ENCODE measurements at regions not wholly inside any gene's neighbourhood (a gene's known extent, or its start where the extent isn't known, plus 50 kb on each side); places are given as distances from the start of the nearest gene placed in this dataset.

DNA sequence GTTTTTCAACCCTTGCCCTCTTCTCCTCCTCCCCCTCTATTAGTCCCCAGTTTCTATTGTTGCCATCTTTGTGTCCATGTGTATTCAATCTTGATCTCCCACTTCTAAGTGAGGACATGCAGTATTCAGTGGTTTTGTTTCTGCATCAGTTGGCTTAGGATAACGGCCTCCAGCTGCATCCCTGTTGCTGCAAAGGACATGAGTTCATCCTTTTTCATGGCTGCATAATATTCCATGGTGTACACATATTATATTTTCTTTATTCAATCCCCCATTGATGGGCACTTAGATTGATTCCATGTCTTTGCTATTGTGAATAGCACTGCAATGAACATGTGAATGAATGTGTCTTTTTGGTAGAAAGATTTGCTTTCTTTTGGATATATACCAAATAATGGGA is 190.4 kb upstream of the LYZL1 start:
- DNase-seq, result no peak

DNA sequence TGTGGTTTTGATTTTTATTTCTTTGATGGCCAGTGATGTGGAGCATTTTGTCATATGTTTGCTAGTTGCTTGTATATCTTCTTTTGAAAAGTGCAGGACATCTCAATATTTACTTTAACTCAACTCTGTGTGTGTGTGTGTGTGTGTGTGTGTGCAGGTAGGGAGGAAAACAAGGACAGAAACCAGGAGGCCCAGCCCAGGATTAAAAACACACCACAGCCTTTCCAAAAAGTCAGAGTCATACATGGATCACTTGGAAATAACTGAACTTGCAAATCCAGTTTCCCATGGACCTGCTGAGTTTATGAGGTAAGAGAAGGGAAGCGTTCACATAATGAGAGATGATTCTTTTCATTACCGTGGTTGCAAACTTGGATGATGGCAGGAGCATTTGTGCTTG is 189.9 kb upstream of the LYZL1 start:
- no peak for DNase-seq

DNA sequence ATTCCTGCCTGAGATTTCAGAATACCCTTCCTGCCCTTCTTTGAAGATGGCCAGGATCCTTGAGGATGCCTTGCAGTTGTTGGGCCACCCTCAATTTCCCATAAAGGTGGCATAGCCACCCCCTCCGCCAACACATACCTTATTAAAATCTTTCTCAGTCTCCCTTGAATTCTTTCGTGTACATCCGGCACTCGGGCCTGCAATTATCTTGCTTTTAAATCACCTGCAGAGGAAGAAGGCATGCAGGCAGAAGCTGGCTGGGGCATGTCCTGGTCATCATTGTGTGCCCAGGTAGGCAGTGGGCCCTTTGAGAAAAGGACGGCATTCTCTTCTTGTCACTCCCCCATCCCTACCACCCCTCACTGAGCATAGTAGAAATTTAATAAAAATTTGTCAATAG is 189.5 kb upstream of the LYZL1 start:
- no peak for DNase-seq

DNA sequence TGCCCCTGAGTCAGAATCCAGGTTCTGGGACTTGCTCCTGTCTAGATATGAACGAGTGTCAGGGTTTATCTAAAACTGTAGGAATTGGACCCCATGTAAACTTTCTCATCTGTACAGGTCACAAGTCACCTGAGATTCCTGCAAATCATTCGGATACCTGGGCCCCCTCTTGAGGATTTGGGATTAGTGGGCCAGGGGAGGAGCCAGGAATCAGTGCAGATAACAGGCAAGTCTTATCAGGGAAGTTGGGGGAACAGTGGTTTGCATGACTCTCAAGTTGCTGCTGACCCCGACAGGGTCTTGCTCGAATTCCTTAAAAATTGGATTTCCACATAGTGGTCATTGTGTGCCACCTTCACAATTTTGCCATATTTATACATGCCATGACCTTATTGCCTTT is 188.4 kb upstream of the LYZL1 start:
- no peak for DNase-seq

DNA sequence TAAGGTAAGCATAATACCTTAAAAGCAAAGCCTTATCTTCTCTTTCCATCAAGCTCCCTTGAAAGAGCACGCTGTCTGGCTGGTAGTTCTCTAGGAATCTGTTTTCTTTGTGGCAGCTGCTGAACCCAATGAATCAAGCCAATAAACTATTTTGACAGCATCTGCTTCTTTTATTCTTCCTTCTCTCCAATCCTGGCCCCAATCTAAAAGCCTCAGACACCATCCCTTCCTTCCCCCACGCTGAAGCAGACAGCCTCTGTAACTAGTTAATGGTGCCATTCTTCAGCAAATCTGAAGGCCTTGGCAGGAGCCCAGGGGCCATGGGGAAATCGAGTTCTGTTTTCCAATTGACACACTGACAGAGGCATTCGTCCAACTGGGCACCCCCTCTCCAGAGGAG is 186.6 kb upstream of the LYZL1 start:
- no peak for DNase-seq

DNA sequence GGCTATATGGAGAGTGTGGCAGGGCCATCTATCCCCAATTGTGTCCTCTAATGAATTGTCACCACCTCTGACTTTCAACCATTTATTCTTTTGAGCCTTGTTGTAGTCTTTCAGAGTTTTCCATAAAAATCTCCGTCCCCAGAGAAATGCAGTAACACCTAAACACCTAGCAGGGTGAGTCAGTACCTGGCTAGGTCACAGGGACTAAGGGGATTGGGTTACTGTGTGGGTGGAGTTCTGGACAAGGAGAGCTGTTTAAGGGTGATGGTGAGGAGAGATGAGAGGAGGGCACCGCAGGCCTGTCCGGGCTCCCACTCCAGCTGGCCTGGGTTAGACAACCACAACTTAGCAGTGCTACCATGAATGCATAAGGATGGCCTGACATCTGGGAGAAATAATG is 186.2 kb upstream of the LYZL1 start:
- DNase-seq, result no peak

DNA sequence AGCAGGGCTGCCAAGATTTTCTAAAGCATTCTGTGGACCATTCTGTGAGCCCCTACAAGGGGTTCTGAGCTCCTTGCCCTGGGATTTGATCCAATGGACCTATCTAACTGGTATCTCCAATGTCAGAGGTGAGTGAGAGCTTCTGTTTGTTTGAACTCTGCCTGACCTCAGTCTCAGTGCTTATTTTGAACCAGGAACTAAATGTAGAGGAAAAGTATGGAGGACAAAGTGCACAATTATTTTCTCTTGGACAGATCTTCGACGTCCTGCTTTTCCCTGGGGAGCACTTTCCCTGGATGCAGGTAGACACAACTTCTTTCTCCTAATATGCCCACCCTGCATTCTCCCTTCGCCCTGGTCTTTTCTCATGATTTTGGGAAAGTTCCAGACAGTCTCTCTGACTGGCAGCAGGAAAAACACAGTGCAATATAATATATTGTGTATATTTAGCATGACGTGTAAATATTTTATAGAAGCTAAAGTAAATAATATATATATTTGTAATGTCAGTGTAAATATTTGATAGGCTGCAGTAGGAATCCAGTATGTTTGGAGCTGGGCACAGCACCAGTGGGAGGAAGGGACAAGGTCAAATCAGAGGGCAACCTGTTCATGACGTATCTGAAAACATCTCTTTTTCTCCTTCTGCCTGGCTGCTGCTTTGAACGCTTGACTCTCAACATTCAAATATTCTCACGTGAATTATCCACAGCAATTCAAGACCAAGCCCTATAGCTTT is 184.0 kb upstream of the LYZL1 start:
- no peak for DNase-seq

DNA sequence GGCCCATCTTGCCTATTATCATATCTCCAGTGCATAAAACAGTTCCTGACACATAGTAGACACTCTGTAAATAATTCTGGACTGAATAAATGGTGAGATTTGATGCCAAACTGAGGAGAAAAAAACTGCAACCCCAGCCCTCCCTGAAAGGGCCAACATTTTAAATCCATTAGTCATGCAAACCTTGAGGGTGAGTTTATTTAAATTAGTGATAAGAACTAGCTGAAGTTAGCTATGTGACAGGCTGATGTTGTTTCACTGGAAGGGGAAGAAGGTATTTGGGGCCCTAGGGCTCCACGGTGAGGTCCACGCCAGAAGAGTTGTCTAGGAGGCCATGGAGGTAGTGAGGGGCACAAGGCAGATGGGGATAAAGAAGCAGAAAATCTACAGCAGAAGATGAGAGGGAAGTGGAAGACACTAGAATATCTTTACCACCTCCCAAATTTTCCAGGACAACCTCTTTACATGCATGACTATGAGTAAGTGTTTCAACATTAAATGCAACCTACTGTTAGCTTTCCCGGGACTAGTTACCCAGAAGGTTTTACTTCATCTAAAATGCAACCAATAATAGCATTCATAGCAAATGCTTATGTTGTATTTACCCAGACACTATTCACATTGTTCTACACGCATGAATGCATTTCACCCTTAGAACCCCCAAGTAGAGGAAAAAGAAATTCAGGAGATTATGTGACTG is 183.2 kb upstream of the LYZL1 start:
- DNase-seq, result no peak

DNA sequence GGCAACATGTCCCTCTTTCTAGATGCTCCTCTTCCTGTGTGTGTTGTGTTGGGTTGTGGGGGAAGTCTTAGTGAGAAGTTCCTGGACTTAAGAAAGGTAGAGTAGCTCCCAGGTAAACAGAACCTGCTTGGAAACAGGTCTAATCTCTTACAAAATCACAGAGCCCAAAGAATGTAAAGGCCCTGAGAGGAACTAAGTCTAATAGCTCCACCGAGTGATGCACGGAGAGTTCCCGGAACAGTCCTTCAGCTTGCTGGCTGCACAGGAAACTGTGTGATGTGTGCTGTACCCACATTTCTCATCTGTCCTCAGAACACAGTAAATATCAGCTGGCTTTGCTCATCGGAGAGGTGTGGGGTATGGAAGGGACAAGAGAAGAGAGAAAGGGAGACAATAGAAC is 182.6 kb upstream of the LYZL1 start:
- DNase-seq, result no peak

DNA sequence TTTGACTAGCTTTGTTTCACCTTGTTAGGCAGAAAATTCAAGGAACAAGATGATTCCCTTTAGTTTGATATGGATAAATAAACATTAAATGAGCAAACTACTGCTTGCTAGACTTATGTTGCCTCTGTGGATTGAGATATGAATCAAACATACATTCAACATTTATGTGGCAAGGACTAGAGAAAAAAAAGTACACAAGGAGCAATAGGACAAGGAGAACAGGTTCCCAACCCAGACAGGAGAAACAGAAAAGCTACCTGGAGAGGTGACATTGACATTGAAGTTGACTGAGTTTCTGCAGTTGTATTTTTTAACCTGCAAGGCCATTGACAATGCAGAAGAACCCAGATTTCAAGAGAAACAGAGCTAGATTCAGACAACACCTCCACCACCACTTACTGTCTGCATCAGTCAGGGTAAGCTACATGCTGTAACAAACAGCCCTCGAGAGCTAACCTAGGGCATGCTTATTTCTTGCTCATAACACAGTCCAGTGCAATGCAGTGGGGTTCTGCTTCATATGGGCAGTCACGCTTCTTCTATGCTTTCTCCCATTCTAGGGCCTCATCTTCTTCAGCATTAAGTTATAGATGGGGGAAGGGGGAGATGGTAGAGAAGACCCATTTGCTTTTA is 180.9 kb upstream of the LYZL1 start:
- no peak for DNase-seq

DNA sequence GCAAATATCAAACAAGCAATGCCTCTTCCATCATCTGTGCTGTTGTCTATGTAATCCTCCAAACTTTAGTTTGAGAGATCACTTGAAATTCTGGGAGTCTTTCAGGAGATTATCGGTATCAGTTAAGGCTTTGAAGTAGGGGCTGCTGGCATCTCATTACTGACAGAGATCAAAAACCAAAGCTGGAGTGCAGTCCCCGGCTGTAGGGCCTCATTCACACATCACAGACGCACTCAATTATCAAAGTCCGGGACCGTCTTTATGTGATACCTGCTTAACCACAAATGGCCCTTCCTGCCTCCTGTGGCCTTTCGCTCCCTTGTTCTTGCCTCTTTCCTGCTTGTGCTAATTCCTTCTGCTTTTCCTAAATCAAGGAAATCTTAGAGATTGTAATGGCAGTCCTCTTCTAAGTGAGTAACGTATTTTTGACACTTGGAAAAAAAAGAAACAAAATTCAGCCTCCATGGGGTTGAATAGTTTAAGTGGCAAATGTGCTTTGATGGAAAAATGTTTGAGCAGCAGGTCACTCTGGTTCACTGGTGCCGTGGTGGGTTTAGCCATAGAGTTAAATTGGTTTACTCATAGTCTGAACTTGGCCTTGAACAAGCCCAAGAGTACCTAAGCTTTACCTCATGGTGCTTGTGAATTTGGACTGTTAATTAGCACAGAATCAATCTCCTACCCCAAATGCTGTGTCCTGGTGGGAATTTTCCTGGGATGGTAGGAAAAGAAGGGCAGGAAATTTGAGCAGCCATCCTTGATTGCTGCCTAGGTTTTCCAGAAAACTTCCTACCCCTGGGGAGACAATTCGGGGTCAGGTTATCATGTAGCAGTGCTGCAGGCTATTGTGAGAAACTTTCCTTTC is 178.9 kb upstream of the LYZL1 start:
- no peak for DNase-seq

DNA sequence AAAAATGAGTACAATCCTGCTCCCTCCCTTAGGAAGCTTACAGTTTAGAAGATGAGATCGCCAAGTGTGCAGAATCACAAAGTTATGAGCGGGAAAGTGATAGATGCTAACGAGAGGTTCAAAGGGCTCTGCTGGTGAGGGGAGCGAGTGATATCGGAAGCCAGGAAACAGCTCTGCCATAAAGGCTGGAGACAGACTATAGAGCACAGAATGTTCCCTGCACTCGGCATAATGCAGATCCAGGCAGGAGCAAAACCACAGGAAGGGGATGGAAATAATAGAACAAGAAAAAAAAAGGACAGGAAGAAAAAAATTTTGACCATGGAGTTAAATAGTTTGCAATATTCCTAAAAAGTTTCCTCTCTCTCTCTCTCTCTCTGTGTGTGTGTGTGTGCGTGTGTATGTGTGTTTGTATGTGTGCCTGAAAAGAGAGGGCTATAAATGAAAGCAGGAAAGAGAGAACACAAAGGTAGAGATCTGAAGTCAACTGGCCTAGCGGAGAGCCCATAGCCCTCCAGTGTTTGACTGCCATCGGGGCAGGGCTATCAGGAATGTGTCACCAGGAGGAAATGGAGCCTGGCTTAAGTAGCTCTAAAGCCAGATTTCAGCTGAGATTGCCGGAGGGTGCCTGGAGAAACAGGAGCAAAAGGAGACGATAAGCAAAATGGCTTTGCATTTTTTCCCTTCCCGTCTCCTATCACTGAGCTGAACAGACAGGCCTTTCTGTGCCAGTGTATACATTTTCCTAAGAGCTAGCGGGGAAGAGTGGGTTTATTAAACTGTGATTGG is 175.8 kb upstream of the LYZL1 start:
- no peak for DNase-seq

DNA sequence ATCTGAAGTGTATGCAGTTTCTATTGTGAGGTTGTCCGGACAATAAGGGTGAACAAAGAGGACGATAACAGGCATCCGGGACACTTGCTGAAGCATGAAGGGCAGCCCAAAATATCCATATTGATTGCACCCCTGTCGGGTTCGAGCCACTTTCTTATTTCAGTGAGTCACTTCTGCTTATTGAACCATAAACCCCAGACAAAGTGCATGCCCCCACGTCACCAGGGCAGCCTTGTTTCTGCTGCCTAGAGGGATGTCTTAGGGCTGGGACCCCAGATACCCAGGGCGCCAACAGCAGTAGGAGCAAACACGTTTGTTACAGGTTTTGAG is 175.3 kb upstream of the LYZL1 start:
- DNase-seq, result no peak

DNA sequence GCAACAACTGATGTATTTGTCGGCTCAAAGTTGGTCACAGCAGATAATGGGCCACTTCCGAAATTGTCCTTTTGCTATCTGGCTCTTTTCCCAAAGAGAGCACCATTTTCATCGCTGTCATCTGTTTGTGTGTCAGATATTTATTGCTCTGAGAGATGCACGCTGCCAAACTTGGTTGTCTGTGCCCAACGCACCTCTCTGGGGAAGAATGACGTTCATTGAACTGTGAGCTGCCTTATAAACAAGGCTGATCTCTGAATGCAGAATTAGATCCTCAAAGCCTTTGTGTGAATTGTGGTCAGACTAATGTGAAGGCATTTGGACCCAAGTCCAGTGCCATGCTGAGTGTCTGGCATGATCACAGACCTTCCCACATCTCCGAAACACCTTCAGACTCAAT is 174.7 kb upstream of the LYZL1 start:
- no peak for DNase-seq

DNA sequence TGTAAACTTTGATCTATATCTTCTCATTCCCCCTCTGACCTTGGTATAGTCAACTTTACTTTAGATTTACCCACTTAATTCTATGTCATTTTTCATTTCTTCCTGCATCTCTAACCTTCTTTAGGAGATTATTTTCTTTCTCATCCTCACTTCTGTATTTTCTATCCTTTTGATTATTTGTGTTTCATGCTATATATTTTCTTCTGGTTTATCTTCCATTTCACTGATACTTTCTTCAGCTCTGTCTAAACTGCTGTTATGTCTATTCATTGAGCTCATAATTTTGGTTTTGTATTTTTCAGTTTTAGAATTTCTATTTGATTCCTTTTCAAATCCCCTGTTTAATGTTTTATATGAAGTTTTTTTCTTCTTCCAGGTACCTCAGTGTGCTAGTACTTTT is 171.1 kb upstream of the LYZL1 start:
- no peak for DNase-seq

DNA sequence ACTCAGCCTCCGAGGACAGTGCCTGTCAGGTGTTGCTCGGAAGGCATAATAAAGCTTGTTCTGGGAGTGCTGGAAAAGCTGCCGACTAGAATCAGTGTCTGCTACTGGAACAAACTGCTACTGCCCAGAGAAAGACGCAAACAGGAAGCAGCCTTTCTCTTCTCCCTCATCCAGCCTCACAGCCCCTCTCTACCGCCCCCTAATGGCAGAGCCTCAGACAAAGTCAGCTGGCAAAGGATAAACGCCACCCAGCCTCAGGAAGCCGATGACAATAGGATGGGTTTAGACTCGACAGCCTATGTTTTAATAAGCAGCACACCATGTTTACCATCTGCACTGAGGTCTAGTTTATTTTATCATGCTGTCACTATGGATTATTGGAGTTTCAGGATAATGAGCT is 169.5 kb upstream of the LYZL1 start:
- DNase-seq, result no peak

DNA sequence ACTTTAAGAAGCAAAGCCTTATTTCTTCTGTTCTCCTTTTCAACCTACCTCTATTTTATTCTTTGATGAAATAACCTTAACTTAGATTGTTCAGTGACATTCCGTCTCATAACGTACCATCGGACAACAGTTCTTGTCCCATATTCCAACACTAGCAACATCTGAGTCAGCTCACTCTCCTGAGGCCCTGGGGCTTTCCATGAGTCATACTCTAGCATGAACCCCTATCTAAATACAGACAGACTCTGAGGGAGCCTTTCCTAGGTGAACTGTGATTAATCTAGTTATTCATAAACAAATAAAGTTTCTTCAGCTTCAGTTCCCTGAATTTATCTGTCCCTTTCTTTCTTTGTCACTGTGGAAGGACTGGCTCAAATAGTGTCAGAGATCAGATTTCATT is 168.7 kb upstream of the LYZL1 start:
- DNase-seq, result no peak

DNA sequence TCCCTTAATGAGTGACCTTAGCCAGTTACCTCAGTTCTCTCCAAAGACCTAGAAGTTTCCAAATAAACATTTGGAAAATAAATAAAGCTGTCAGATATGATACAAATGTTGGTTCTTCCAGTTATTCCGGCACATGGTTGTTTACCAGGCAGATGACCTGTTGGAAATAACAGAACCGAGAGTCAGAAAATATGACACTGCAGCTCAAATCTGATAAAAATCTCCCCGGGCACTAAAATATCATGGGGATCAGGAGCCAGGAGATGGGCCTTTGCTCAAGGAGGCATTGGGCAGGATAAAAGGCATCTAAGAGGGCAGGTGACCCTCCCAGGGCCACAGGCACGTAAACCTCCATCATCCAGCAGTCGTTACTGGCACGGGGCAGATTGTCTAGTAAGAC is 164.0 kb upstream of the LYZL1 start:
- DNase-seq, result no peak

DNA sequence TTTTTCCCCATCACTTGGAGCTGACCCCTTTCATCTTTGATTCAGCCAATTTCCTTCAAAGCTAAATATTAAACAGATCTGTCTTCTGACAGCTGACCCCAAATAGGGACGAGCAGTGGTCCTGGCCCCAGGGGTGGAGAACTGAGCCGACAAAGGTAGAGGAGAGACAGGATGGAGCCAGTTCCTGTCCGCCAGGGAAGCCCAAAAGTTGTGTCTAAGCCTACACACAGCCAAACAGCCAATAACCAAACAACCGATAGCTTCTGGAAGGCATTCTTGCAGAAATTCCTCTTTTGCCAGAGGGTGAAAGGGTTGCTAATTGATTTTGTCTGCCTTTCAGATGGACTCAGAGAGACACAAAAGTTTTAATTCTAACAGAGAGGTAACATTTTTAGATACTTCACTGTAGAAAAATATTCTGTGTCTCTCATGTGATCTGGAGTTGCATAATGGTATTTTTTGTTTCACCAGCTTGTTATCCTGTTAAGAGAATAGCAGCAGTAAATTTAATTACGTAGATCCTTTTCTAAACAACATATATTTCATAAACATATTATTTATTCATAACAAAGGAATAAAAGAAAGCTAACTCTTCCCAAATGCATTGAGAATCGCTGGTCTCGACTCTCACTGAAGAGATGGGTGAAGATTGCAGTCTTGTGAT is 161.7 kb upstream of the LYZL1 start:
- DNase-seq, result no peak

DNA sequence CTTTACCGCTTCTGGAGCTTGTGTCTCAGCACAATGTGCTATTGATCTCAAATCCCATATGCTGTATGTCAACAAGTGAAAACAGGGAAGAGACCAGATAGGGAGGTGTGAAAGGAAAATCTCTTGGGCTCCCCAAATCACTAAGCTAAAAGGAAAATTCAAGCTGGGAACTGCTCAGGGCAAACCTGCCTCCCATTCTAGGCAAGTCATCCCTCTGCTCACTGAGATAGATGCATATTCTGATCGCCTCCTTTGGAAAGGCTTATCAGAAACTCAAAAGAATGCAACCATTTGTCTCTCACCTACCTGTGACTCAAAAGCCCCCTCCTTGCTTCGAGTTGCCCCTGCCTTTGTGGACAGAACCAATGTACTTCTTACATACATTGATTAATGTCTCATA is 161.1 kb upstream of the LYZL1 start:
- no peak for DNase-seq

DNA sequence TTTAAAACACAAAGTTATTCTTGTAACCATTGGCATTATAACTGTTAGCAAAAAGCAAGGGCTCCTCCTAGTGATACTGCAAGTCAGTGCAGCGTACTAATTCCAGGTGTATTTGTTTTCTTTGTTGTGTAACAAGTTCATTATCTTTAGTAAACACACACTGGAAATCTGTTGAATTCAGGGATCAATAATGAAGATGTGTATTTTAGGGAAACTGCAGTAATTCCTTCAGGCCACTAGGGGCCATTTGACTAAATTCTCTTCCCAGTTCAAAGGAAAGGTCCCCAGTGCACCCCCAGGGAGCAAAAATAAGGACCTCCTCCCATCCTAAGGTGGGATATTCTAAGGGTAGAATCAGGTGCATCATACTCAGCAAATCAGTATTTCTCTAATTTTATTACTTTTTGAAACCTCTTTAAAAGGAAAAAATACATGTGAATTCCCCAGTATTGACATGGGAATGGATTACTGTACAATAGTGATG is 158.6 kb upstream of the LYZL1 start:
- DNase-seq, result peak; percentile 1

DNA sequence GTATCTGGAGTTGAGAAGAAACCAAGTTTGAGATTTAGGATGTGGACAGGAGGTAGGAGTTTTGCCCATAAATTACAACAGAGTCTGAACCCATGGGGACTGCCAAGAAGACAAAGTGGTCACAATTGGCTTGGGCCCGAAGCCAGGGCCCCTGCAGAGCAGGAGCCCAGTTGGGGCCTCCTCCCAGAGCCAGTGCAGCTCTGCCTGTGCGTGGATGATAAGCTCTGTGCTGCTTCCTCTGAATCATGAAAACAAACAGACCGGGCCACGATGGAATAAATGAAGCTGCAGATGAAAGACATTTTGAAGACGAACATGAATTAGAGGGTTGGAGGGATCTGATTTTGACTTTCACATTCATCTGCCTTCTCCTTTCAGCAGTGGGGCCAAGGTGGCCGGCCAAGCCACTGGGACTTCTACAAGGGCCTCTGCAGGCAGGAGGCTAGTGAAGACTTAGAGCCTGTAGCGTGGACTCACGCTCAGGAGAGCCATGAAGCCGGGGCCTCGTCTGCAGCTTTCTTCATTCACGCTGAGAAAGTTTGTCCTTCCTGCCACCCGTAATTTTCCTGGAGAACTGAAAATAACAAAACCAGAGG is 156.8 kb upstream of the LYZL1 start:
- DNase-seq, result no peak

All from DMS79 treated with DMSO at 0.1 percent for 48 hours (cell line).